ENCODE measurements at regions not wholly inside any gene's neighbourhood (a gene's known extent, or its start where the extent isn't known, plus 50 kb on each side); places are given as distances from the start of the nearest gene placed in this dataset.

DNA sequence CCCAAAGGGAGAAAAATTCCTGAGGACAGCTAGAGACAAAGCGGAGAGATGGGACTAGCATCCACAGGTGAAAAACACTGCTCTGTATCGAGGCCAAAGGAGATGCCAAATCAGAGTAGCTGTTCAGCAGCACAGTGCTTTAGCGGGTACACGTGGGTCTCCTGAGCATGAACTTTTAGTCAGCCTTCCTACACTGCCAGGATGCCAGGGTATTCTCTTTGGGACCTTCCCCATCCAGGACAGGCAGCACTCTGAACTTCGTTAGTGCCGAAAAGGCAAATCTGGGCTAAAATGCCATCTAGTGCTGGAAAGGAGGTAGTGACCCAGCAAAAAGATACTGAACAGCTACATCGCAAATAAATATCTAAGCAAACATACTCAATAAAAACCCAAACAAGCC lies 64.9 kb downstream of the C6orf58 start:
- peak; percentile 44 for DNase-seq (ENCODE audit: low spot score)
